Ishikawa (cell line): ENCODE measurements at regions not wholly inside any gene's neighbourhood (a gene's known extent, or its start where the extent isn't known, plus 50 kb on each side); places are given as distances from the start of the nearest gene placed in this dataset.

Experiments
- CEBPB ChIP-seq: IDR thresholded peaks from 2 replicates; pipeline ENCODE4 v1.6.1; 2012
- CREB1 ChIP-seq: IDR thresholded peaks from 2 replicates; pipeline ENCODE4 v1.6.1; 2012; ENCODE audit warnings: low read depth
- EGR1 ChIP-seq: IDR thresholded peaks from 2 replicates; pipeline ENCODE4 v1.6.1; 2012
- MAX ChIP-seq: IDR thresholded peaks from 2 replicates; pipeline ENCODE4 v1.6.1; 2012
- NFIC ChIP-seq: IDR thresholded peaks from 2 replicates; pipeline ENCODE4 v1.6.1; 2012
- RAD21 ChIP-seq: IDR thresholded peaks from 2 replicates; pipeline ENCODE4 v1.6.1; 2012; ENCODE audit warnings: low read depth
- TCF12 ChIP-seq: IDR thresholded peaks from 2 replicates; pipeline ENCODE4 v1.6.1; 2012; ENCODE audit warnings: low read depth
- ZBTB7A ChIP-seq: IDR thresholded peaks from 2 replicates; pipeline ENCODE4 v1.6.1; 2012; ENCODE audit warnings: low read depth

GRCh38 chr6:140897349-140897748 is 1235.4 kb upstream of the GJE1 start:
- TF ChIP-seq CEBPB (no peak), NFIC (no peak), EGR1 (no peak), ZBTB7A (no peak), TCF12 (no peak), RAD21 (no peak), CREB1 (no peak), MAX (no peak)
